Esophagus muscularis mucosa (tissue), 4 donors: ENCODE measurements at regions not wholly inside any gene's neighbourhood (a gene's known extent, or its start where the extent isn't known, plus 50 kb on each side); places are given as distances from the start of the nearest gene placed in this dataset.
"Not testable (repeated sequence)": the region's sequence is repeated elsewhere in the genome, so short reads cannot be mapped to it uniquely, and the experiment has no call there.

ENCODE experiments used
- DNase-seq: peaks from one replicate; pipeline ENCODE4 v3.0.0-alpha.2; 2017; ENCODE audit errors: extremely low spot score
- H3K27ac ChIP-seq, 4 donors: fragments of 200-600 bp; sonication (generic); replicated peaks in 1 of 4; 1 replicate in 3 of 4; 2 replicates in 1 of 4; pipeline ENCODE4 v1.5.1; 2016 to 2019; ENCODE audit warnings: mild to moderate bottlenecking in 1 of 4
- H3K27me3 ChIP-seq, 4 donors: fragments of 200-600 bp; sonication (generic); one replicate each; pipeline versions ENCODE4 v1.5.1 to v1.6.0; 2016 to 2019
- H3K36me3 ChIP-seq, 4 donors: fragments of 200-600 bp; sonication (generic); one replicate each; pipeline ENCODE4 v1.5.1; 2016 to 2019
- H3K4me1 ChIP-seq, 4 donors: fragments of 200-600 bp; sonication (generic); one replicate each; pipeline ENCODE4 v1.5.1; 2016 to 2019
- H3K4me3 ChIP-seq, 4 donors: fragments of 200-600 bp; sonication (generic); 1 replicate in 2 of 4; 2 replicates in 2 of 4; pipeline ENCODE4 v1.5.1; 2016 to 2019; ENCODE audit warnings: mild to moderate bottlenecking in 4 of 4, moderate library complexity in 1 of 4
- H3K9me3 ChIP-seq, 4 donors: fragments of 200-600 bp; sonication (generic); 1 replicate in 3 of 4; 2 replicates in 1 of 4; pipeline ENCODE4 v1.5.1; 2016 to 2019
- EP300 ChIP-seq: sonication (generic); formaldehyde crosslinking; IDR thresholded peaks from one replicate; pipeline ENCODE4 v1.6.1; 2017; ENCODE audit warnings: antibody characterized with exemption
- POLR2A ChIP-seq: fragments of 450-650 bp; IDR thresholded peaks from one replicate; pipeline ENCODE4 v1.6.1; 2017; ENCODE audit warnings: antibody characterized with exemption, moderate library complexity, mild to moderate bottlenecking, low read depth
- POLR2AphosphoS5 ChIP-seq, 2 donors: sonication (generic); formaldehyde crosslinking; IDR thresholded peaks; one replicate each; pipeline ENCODE4 v1.6.1; 2017; ENCODE audit warnings: antibody characterized with exemption in 2 of 2
- WGBS: methylation state at CpG from one replicate; pipeline ENCODE4 v1.1.5; 2018; 5-methylcytosine and 5-hydroxymethylcytosine counted together
- intact Hi-C: fragments of 100-400 bp; cut with DNase I; formaldehyde crosslinking; loops from one replicate; pipeline ENCODE4 v1.15.1; 2023
- TF ChIP-seq, protein P1 (sequence below), 3 experiments: fragments of 200-600 bp in 2 of 3; fragments of 450-650 bp in 1 of 3; sonication (generic) in 2 of 3; IDR thresholded peaks; one replicate each; pipeline ENCODE4 v1.5.1; 2017 to 2019; ENCODE audit warnings: antibody characterized with exemption in 3 of 3, mild to moderate bottlenecking in 2 of 3, moderate library complexity in 1 of 3

DNA sequence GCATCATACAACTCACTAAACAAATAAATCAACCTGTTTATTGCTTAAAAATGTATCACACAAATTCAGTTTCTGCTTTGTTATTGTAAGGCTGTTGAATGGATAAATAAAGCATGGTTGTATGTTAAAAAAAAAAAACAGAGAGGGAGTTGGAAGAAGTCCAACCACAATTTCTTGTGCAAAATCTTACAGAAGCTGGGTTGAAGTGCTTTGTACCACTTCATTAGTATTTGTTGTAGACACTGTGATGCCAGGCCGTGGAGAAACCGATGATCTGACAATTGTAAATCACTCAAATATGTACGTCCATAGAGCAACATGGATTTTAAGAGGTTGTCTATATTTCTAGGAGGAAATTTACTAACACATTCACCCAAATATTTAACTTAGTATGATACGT is 132.6 kb upstream of the MXRA5 start:
- Histone ChIP-seq H3K27me3 (no peaks in the 10 kb centered on the region), H3K9me3 (peaks cover 0 to 8% (median 0%) of the 10 kb centered on the region in 4 donors), H3K4me3 (no peak overlapping the region), H3K4me1 (no peaks in the 10 kb centered on the region), H3K36me3 (no peaks in the 10 kb centered on the region), H3K27ac (no peak overlapping the region)
- DNase-seq, result no peak
- intact Hi-C loops, result no loop called here
- 38% methylated on average over 4 of the region's 4 CpGs for WGBS
- TF ChIP-seq EP300, result no peak
- no peak for TF ChIP-seq POLR2A
- TF ChIP-seq, protein P1, sequence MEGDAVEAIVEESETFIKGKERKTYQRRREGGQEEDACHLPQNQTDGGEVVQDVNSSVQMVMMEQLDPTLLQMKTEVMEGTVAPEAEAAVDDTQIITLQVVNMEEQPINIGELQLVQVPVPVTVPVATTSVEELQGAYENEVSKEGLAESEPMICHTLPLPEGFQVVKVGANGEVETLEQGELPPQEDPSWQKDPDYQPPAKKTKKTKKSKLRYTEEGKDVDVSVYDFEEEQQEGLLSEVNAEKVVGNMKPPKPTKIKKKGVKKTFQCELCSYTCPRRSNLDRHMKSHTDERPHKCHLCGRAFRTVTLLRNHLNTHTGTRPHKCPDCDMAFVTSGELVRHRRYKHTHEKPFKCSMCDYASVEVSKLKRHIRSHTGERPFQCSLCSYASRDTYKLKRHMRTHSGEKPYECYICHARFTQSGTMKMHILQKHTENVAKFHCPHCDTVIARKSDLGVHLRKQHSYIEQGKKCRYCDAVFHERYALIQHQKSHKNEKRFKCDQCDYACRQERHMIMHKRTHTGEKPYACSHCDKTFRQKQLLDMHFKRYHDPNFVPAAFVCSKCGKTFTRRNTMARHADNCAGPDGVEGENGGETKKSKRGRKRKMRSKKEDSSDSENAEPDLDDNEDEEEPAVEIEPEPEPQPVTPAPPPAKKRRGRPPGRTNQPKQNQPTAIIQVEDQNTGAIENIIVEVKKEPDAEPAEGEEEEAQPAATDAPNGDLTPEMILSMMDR (IDR thresholded peaks at IDR 0.05), result no peak
- TF ChIP-seq POLR2AphosphoS5 (IDR thresholded peaks at IDR 0.05), result no peak

DNA sequence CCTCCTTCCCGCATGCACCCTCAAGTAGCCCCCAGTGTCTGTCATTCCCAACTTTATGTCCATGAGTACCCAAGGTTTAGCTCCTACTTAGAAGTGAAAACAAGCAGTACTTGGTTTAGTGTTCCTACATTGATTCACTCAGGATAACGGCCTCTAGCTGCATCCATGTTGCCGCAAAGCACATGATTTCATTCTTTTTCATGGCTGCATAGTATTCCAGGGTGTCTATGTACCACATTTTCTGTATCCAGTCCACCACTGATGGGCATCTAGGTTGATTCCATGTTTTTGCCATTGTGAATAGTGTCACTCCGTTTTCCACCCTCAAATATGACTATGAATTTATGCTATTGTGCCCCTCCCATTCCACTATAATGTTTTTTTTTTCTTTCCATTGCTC is 130.5 kb upstream of the MXRA5 start:
- Histone ChIP-seq H3K36me3 (no peaks in the 10 kb centered on the region), H3K4me3 (no peak overlapping the region), H3K9me3 (peaks cover 0 to 8% (median 0%) of the 10 kb centered on the region in 4 donors), H3K27ac (no peak overlapping the region), H3K27me3 (no peaks in the 10 kb centered on the region), H3K4me1 (no peaks in the 10 kb centered on the region)
- intact Hi-C loops, result no loop called here
- no peak for DNase-seq
- 86% methylated on average over 4 of the region's 4 CpGs for WGBS
- TF ChIP-seq EP300 (no peak), POLR2A (no peak)
- TF ChIP-seq, protein P1 (IDR thresholded peaks at IDR 0.05), result no peak

DNA sequence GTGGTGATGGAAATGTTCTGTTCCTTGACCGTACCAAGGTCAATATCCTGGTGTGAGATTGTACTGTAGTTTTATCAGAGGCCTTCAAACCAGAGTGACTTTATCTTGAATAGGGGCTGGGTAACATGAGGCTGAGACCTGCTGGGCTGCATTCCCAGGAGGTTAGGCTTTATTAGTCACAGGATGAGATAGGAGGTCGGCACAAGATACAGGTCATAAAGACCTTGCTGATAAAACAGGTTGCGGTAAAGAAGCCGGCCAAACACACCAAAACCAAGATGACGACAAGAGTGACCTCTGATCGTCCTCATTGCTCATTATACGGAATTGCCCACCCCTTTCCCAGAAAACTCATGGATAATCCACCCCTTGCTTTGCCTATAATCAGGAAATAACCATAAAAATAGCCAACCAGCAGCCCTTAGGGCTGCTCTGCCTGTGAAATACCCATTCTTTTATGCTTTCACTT is 123.8 kb upstream of the MXRA5 start:
- H3K4me1 ChIP-seq, H3K27me3 ChIP-seq, H3K4me3 ChIP-seq, DNase-seq, H3K9me3 ChIP-seq, intact Hi-C loops, H3K27ac ChIP-seq, H3K36me3 ChIP-seq: not testable (repeated sequence)
- WGBS, result 78% methylated on average over 7 of the region's 7 CpGs

DNA sequence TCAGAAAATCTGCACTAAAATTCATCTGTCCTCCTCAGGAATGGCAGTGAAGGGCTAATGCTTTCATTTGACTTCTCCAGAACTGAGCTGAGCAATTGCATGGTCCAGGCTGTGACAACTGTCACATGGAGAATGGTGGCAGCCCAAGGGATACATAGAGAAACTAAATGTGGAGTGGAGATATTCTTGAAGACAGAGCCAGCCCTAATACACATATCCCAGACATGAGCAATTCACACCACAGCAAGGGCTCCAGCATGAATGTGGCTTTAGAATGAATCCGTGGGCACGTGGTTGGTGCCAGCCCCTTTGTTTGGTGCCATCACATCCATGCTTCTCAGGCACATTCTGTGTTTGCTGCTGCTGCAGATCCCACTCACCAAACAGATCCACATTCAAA is 121.6 kb upstream of the MXRA5 start:
- no peak for DNase-seq
- intact Hi-C loops, result no loop called here
- Histone ChIP-seq H3K27ac (no peak overlapping the region), H3K9me3 (no peaks in the 10 kb centered on the region), H3K4me1 (no peaks in the 10 kb centered on the region), H3K4me3 (no peak overlapping the region), H3K36me3 (no peaks in the 10 kb centered on the region), H3K27me3 (no peaks in the 10 kb centered on the region)
- WGBS, result 94% methylated on average over 2 of the region's 2 CpGs
- TF ChIP-seq POLR2AphosphoS5 (IDR thresholded peaks at IDR 0.05) (no peak), EP300 (no peak), POLR2A (no peak)
- TF ChIP-seq, protein P1 (IDR thresholded peaks at IDR 0.05), result no peak

DNA sequence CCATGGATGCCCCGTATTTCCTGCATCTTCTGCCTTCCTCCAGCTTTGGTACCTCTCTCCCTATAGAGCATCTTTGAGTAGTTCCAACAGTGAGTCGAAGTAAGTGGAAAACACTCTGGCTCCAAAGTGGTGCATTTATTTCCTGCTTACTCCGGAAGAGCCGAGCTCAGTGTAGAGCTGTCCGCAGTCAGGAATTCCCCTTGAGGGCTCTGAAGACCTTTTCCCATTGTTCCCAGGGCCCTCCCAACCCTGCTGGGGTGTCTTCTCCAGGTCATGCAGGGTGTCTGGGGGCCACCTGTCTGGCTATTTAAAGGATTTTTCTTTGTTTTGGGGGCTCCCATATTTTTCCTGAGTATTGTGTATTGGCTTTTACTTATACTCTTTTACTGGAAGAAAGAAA is 118.6 kb upstream of the MXRA5 start:
- WGBS, result 70% methylated on average over 5 of the region's 5 CpGs
- Histone ChIP-seq H3K27me3 (no peaks in the 10 kb centered on the region), H3K4me1 (no peaks in the 10 kb centered on the region), H3K27ac (no peak overlapping the region), H3K36me3 (no peaks in the 10 kb centered on the region), H3K4me3 (no peak overlapping the region), H3K9me3 (no peaks in the 10 kb centered on the region)
- no peak for TF ChIP-seq POLR2A
- TF ChIP-seq, protein P1 (IDR thresholded peaks at IDR 0.05), result no peak
- no peak for TF ChIP-seq EP300
- TF ChIP-seq POLR2AphosphoS5 (IDR thresholded peaks at IDR 0.05), result no peak
- intact Hi-C loops, result no loop called here
- no peak for DNase-seq
